ENCODE measurements at regions not wholly inside any gene's neighbourhood (a gene's known extent, or its start where the extent isn't known, plus 50 kb on each side); places are given as distances from the start of the nearest gene placed in this dataset.

DNA sequence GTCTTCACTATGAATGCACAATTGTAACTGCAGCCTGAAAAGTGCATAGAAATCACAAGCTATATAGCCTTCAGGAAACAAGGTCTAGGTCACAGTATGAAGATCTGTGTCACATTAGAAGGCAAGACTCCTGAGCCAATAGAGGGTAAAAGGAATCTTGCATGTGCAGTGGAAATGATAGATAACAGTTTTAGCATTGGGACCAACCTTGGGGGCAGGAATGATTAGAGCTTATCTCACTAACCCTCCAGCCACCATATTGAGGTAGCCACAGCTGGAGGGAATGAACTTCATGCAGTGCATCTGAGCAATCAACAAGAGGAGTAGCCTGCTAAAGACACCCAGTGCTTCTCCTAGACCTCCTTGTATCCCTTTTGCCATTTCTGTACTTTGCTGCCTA, 390.1 kb downstream of the LTN1 start:
- H3K4me1 ChIP-seq (ENCODE audit: insufficient read depth) = no peaks in the 10 kb centered on the region
- Mint-ChIP-seq H3K9me3 (peaks cover 41% of the 10 kb centered on the region), H3K27me3 (ENCODE audit: insufficient read depth, low read depth, poor library complexity) (no peaks in the 10 kb centered on the region), H3K27ac (no peak overlapping the region), H3K4me1 (no peaks in the 10 kb centered on the region), H3K36me3 (ENCODE audit: low read depth) (peaks cover 33% of the 10 kb centered on the region), H3K4me3 (no peak overlapping the region)
- peaks cover 19% of the 10 kb centered on the region; the same call in 1 of the 2 replicates for H3K36me3 ChIP-seq (ENCODE audit: insufficient read depth)
- TF ChIP-seq JUNB (IDR thresholded peaks at IDR 0.05; ENCODE audit: unreplicated experiment) (no peak), ZNF114 (CRISPR knock-in tag; IDR thresholded peaks at IDR 0.05) (no peak), CTCF (conservative IDR thresholded peaks at IDR 0.05; ENCODE audit: low read depth in 2 of 2) (no peak), STAT1 (IDR thresholded peaks at IDR 0.05; ENCODE audit: unreplicated experiment) (no peak), EZH2 (IDR thresholded peaks at IDR 0.05; ENCODE audit: low read depth, unreplicated experiment) (no peak), CREB1 (CRISPR knock-in tag; IDR thresholded peaks at IDR 0.05; ENCODE audit: low read depth) (no peak), EZH2phosphoT487 (IDR thresholded peaks at IDR 0.05; ENCODE audit: unreplicated experiment) (no peak)
- TF ChIP-seq, protein P1, sequence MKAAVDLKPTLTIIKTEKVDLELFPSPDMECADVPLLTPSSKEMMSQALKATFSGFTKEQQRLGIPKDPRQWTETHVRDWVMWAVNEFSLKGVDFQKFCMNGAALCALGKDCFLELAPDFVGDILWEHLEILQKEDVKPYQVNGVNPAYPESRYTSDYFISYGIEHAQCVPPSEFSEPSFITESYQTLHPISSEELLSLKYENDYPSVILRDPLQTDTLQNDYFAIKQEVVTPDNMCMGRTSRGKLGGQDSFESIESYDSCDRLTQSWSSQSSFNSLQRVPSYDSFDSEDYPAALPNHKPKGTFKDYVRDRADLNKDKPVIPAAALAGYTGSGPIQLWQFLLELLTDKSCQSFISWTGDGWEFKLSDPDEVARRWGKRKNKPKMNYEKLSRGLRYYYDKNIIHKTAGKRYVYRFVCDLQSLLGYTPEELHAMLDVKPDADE (IDR thresholded peaks at IDR 0.05) = no peak
- TF ChIP-seq, protein P2, sequence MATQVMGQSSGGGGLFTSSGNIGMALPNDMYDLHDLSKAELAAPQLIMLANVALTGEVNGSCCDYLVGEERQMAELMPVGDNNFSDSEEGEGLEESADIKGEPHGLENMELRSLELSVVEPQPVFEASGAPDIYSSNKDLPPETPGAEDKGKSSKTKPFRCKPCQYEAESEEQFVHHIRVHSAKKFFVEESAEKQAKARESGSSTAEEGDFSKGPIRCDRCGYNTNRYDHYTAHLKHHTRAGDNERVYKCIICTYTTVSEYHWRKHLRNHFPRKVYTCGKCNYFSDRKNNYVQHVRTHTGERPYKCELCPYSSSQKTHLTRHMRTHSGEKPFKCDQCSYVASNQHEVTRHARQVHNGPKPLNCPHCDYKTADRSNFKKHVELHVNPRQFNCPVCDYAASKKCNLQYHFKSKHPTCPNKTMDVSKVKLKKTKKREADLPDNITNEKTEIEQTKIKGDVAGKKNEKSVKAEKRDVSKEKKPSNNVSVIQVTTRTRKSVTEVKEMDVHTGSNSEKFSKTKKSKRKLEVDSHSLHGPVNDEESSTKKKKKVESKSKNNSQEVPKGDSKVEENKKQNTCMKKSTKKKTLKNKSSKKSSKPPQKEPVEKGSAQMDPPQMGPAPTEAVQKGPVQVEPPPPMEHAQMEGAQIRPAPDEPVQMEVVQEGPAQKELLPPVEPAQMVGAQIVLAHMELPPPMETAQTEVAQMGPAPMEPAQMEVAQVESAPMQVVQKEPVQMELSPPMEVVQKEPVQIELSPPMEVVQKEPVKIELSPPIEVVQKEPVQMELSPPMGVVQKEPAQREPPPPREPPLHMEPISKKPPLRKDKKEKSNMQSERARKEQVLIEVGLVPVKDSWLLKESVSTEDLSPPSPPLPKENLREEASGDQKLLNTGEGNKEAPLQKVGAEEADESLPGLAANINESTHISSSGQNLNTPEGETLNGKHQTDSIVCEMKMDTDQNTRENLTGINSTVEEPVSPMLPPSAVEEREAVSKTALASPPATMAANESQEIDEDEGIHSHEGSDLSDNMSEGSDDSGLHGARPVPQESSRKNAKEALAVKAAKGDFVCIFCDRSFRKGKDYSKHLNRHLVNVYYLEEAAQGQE (IDR thresholded peaks at IDR 0.05; ENCODE audit: unreplicated experiment) = no peak
- no peak overlapping the region for H3K27ac ChIP-seq (ENCODE audit: low read depth)
- H3K9me2 ChIP-seq (ENCODE audit: insufficient read depth) = 0 out of 2 replicates have a peak, but pooled peaks cover 9% of the 10 kb centered on the region
- H3K4me2 ChIP-seq = no peak overlapping the region
- DNase-seq (ENCODE audit: low spot score) (no peak), ATAC-seq (no peak)
- no peaks in the 10 kb centered on the region for H3K79me2 ChIP-seq (replicated peaks; ENCODE audit: insufficient read depth)
- H3K4me3 ChIP-seq = no peak overlapping the region
- no peaks in the 10 kb centered on the region for H3K27me3 ChIP-seq (ENCODE audit: insufficient read depth)
- no peaks in the 10 kb centered on the region for H4K20me1 ChIP-seq (replicated peaks; ENCODE audit: insufficient read depth)
- H2AFZ ChIP-seq = no peak overlapping the region
- H3F3A ChIP-seq (replicated peaks; ENCODE audit: low read depth) = no peaks in the 10 kb centered on the region

DNA sequence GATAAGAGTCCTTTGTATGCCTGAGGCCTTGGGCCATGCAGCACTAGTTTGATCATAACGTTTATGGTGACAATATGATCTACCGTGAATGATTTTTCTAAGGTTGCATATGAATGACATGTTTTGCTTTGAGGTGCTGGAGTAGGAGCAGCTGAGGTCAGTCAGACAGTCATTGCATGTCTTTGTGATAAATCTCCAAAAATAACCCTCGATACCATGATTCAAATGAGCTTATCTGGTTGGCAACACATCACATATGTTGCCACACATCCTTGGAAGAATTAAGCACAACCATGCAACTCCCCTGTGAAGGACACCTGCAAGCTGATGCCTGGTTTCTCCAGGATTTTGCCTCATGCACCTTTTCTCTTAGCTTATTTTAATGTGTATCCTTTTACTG, 394.5 kb downstream of the LTN1 start:
- ATAC-seq (no peak), DNase-seq (ENCODE audit: low spot score) (no peak)
- Histone ChIP-seq H3K27ac (ENCODE audit: low read depth) (no peak overlapping the region), H3K36me3 (ENCODE audit: insufficient read depth) (peaks cover 19% of the 10 kb centered on the region; the same call in 1 of the 2 replicates), H4K20me1 (replicated peaks; ENCODE audit: insufficient read depth) (no peaks in the 10 kb centered on the region), H3F3A (replicated peaks; ENCODE audit: low read depth) (no peaks in the 10 kb centered on the region), H3K79me2 (replicated peaks; ENCODE audit: insufficient read depth) (no peaks in the 10 kb centered on the region), H2AFZ (no peak overlapping the region), H3K4me2 (no peak overlapping the region), H3K9me2 (ENCODE audit: insufficient read depth) (0 out of 2 replicates have a peak, but pooled peaks cover 4% of the 10 kb centered on the region), H3K4me3 (no peak overlapping the region), H3K4me1 (ENCODE audit: insufficient read depth) (peaks cover 4% of the 10 kb centered on the region; the same call in 1 of the 2 replicates), H3K27me3 (ENCODE audit: insufficient read depth) (no peaks in the 10 kb centered on the region)
- peaks cover 37% of the 10 kb centered on the region for H3K36me3 Mint-ChIP-seq (ENCODE audit: low read depth)
- H3K27me3 Mint-ChIP-seq (ENCODE audit: insufficient read depth, low read depth, poor library complexity) = no peaks in the 10 kb centered on the region
- peaks cover 46% of the 10 kb centered on the region for H3K9me3 Mint-ChIP-seq
- no peak overlapping the region for H3K4me3 Mint-ChIP-seq
- no peak overlapping the region for H3K27ac Mint-ChIP-seq
- H3K4me1 Mint-ChIP-seq = no peaks in the 10 kb centered on the region; the same call in 2 of the 3 replicates
- TF ChIP-seq, protein P2 (IDR thresholded peaks at IDR 0.05; ENCODE audit: unreplicated experiment) = no peak
- no peak for TF ChIP-seq JUNB (IDR thresholded peaks at IDR 0.05; ENCODE audit: unreplicated experiment)
- TF ChIP-seq CREB1 (CRISPR knock-in tag; IDR thresholded peaks at IDR 0.05; ENCODE audit: low read depth) = no peak
- no peak for TF ChIP-seq CTCF (conservative IDR thresholded peaks at IDR 0.05; ENCODE audit: low read depth in 2 of 2)
- no peak for TF ChIP-seq NANOG (IDR thresholded peaks at IDR 0.05; ENCODE audit: borderline replicate concordance)
- TF ChIP-seq EZH2 (IDR thresholded peaks at IDR 0.05; ENCODE audit: low read depth, unreplicated experiment) = no peak
- no peak for TF ChIP-seq EZH2phosphoT487 (IDR thresholded peaks at IDR 0.05; ENCODE audit: unreplicated experiment)
- TF ChIP-seq ZNF114 (CRISPR knock-in tag; IDR thresholded peaks at IDR 0.05) = no peak
- no peak for TF ChIP-seq POLR2AphosphoS5 (IDR thresholded peaks at IDR 0.05; ENCODE audit: low read depth)

Measured in GM23338 (cell line).